Colon (tissue), 2 donors: ENCODE measurements at regions not wholly inside any gene's neighbourhood (a gene's known extent, or its start where the extent isn't known, plus 50 kb on each side); places are given as distances from the start of the nearest gene placed in this dataset.

Experiments
- FAIRE-seq: peaks from 2 replicates; lab custom pipeline; 2012; peaks lifted over from hg19 to GRCh38; lab: Jason Lieb, UNC
- donor health status: control.
- donor health status: control.

DNA sequence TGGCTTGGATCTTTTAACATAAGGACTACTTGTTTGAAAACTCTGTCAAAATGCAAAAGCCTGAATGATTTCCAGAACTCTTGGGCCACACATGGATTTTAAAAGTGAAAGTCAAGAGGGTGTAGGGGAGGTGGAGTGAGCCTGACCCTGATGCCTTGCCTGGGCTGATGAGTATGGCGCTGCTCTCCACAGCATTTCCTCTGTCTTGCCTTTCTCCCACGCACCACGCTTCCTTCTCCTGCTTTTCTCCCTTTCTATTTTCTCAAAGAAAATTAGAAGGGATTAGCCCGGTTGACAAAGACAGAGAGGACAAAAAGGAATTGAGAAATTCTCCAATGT lies 207.0 kb upstream of the CCDC68 start:
- FAIRE-seq, result no peak

DNA sequence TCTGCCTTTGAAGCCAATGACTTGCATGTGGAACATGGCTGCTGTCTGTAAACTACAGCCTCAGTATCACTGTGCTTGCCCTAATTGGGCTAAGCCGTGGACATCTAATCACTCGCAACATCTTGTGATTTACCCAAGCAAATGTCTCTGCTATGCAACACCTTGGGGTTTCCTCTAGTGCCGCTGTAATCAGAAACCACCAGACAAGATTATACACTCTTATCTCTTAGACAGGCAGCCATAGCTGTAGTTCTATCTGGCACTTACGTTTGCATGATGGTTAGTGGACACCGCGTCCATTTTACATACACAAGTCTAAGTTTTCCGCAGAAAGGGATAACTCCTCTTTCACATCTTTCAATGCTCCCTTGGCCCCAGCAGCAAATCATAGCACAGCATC lies 204.3 kb upstream of the CCDC68 start:
- no peak for FAIRE-seq

DNA sequence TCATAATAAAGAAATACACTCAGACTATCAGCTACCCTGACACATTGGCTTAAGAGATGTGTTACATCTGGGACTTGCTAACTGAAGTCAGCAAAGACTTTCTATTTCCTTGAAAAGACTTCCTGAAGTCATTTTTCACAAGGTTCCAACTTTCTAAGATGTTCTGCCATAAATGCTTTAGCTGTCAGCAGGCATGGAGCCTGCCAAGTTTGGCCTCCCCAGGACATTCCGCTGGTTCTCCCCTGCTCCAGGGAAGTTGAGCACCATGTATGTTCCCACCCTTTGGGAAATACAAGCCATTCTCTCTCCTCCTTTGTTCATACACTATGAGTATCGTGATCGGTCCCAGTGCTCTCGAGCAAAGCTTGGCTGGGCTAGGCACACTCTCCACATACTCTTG lies 202.7 kb upstream of the CCDC68 start:
- FAIRE-seq, result no peak

DNA sequence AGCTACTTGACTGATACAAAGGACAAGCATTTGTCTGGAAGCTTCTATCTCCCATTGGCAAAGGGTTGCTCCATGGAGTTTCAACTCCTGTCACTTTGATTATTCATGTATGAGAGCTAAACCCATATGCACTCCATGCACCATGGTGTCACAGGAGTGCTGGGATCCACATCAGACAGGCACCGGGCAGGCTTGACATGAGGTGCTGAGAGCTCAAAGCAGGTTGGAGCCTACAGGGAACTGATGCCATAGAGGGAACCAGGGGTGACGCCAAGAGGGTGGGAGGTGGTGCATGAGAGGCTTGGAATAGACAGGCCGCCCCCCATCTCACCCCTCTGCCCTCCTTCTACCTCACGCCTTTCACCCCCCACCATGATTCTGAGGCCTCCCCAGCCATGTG lies 199.8 kb upstream of the CCDC68 start:
- no peak for FAIRE-seq

DNA sequence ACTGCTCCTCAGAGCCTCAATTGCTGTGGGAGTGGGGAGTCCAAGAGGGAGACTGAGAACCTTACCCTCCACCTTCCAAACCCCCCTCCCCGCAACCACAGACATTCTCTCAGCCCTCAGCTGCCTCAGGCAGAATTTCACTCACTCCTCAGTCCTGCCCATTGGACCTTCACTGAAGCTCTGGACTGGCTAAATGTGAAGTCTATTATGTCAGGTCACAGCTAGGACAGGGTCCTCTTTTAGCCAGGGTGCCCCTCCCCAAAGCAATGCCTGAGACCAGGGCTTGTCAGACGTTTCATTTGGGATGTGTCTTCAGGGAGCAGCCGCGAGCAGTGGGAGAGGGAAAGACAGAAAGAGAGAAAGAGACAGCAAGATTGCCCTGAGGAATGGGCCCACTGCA lies 199.3 kb upstream of the CCDC68 start:
- FAIRE-seq, result no peak

DNA sequence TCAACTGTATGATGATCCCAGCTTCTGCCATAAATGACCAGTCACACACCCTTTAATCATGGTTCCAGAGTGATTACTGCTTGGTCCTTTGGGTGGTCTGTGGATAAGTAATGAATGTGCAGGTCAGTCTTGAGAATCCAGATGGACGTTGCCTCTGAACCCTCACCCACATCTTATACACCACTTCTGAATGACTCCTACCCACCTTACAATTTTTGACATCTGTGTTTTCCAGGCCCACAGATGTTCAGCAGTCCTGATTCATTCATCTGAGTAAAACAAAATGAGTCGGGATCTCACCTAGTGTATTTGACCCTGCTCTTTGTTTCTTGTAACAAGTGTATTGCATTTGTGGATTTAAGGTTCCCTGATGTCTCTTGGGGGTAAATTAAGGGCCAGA lies 194.1 kb upstream of the CCDC68 start:
- FAIRE-seq, result no peak

DNA sequence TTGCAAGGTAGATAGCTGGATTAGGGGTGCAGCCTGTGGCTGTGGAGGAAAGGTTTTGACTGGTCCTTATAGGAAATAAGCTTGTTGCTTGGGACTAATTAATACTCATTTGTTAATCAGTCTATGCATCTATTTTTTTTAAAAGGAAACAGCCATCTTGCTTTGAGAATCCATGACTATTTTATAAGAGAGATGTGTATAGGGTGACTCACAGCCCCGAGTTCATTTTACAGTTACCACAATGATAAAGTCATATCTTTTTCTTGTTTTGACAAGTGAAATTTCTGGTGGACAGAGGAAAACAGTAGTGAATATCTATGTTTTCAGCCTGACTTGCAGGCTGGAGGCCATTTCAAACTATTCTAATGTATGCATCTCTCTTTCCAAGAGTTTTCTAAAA lies 193.5 kb upstream of the CCDC68 start:
- no peak for FAIRE-seq

DNA sequence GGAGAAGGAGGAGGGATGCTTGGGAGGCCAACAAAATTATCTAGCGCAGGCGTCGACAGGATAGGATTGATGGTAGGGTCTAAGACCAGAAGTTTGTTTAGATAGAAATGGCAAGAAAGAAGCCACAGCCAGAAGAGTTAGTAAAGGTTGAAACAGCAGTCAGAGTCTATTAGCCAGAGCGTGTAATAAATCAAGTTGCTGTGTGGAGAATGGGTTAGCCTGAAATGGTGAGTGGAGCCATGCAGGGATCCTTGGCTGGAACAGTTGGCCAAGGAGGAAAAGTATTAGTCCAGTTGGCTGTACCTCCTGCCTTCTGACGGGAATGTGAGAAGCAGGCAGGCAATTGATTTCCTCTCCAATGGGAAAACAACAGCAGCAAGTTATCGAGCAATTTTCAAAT lies 190.7 kb upstream of the CCDC68 start:
- no peak for FAIRE-seq

DNA sequence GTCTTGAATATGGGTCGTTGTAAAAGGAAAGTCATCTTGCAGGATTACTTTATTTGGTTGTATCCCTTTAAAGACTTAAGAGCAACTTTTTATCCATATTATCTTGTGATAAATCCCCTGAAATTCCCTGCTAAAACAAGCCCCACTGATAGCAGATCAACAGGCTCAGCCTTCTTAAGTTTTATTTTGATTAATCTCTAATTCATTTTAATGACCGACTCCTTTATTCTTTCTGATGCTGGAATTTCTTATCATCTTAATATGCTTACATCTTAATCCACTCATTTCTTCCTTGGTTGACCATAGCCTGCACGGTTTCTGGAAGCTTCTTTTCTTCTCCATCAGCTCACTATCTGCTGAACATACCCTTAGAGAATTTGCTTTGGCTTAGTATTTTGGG lies 188.5 kb upstream of the CCDC68 start:
- no peak for FAIRE-seq

DNA sequence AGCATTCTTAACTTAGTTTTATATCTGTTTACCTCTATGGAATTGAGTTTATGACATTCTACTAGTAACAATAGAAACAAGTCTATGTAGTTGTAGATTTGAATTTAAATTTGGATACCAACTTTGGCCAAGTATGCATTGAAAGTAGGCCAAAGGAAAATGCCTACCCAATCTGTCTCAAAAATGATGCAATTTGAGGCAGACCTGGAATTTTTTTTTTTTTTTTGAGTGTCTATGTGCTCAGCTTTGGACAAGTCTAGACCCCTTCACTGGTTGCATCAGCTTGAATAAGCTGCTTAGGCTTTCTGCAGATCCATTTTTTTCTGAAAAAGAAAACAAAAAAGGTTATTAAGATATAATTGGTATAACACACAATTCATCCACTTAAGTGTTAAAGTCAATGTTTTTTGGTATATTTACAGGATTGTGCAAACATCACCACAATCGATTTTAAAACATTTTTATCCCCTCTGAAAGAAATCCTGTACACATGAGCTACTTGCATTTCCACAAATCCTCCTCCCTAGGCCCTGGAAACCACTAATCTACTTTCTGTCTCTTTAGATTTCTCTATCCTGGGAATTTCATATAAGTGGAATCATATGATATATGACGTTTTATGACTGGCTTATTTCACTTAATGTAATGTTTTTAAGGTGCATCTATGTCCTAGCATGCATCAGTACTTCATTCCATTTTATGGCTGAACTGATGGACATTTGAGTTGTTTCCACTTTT lies 185.1 kb upstream of the CCDC68 start:
- no peak for FAIRE-seq

DNA sequence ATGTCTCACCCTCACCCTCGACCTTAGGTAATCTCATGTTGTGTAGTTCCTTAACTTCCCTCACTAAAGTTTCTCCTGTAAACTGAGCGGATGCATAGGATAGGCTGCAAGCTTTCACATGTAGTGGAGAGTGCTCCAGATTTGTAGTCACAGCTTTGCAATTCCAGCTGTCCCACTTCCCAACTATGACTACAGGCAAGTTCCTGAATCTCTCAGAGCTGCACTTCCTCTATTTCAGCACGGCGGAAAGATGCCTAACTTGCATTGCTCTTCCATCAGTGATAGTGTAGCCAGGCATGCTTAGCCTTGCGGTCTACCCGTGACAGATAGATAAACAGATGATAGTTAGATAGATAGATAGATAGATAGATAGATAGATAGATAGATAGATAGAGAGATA lies 183.1 kb upstream of the CCDC68 start:
- FAIRE-seq, result no peak

DNA sequence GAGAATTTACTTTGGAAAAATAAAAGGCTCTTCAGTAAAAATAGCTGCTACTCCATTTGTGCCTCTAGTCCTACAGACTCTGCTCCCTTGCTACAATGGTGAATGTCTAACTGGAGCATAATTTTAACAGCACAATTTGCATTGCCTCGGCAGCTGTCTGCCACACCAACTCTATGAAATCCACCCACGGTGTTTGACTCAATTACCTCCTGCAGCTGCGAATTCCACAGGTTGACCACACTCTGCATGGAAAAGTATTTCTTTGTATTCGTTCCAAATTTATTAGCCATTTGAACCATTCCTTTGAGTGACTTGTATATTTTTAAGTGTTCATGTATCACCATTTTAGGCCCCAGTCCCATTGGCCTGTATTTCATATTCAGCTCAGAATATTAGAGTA lies 182.1 kb upstream of the CCDC68 start:
- no peak for FAIRE-seq

DNA sequence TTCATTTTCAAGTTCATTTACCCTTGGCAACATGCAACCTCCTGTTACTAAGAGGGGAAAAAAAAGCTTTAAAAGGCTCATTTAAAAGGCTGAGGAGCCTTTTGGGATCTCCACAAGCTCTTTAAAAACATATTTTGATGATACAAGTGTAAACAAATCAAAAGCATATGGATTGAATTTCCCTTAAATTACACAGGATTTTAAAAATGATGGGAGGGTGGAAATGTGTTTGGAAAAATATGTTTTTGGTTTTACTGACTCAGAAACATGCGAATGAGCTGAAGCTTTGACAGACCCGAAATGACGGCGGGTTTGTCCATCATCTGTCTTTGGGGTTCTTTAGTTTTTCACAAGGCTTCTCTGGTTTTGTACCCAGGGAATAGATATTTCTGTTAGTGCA lies 180.6 kb upstream of the CCDC68 start:
- FAIRE-seq, result no peak

DNA sequence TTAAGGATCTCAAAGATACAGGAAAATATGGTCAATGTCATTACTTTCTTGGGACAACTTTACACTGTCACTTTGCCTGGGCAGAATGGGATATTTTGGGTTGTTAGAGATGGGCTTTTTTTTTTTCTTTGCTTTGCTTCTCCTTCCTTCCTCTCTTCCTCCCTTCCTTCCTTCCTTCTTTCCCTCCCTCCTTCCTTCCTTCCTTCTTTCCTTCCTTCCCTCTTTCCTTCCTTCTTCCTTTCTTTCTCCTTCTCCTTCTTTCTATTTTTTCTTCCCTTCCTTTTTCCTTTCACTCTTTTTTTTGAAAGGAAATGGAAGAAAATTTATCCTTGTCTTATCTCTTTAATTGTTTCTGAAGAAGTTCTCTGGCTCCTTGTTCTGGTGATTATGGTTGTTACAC lies 180.0 kb upstream of the CCDC68 start:
- no peak for FAIRE-seq

DNA sequence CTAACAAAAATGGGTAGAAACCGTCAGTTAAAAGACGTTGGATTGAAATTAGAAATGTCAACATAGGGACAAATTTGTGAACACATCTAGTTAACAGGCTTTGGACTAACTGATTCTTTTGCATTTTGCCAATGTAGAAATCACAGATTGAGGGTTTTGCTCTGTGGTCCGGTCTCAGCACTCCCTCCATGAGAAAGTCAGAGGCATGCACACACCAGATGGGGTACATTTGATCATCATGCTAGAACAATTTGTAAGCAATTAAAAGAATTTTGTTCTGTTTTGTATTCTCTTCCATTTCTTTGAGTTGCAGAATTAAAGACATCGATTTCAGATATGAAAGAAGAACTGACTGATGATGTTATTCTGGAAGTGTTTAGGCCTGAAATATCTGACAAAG lies 179.1 kb upstream of the CCDC68 start:
- no peak for FAIRE-seq

DNA sequence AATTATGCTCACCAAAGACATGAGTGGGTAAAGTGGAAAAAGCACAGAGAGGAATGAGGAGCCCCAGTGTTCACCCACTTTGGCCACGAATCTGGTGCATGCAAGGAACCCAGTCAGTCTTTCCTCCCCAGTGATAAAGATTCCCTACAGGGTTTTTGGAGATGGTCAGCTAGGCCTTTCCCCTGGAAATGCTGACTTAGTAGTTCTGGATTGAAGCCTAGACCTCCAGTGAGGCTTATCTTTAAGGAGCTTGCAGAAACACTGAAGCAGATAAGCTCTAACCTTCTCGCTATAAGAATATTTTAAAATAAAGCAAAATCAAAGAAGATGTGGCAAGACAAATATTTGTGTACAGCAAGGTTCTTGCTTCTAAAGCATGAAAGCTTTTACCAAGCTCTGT lies 178.3 kb upstream of the CCDC68 start:
- FAIRE-seq, result no peak

DNA sequence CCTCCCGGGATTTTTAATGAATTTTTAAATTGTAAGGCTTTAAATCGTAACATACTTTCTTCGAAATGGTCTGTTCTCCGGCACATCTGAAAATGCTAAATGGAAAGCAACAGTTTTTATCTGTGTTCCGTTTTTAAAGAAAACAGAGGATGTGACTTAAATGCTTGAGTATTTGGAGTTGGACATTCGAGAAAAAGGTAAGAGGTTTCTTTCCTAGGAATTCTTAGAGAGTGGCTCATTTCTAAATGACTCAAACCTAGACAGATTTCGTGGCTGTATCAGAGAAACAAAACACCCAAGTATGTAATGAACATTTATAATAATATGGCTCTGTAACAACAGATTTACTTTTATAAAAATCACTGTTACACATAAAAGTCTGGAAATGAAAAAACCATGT lies 177.6 kb upstream of the CCDC68 start:
- FAIRE-seq, result no peak

DNA sequence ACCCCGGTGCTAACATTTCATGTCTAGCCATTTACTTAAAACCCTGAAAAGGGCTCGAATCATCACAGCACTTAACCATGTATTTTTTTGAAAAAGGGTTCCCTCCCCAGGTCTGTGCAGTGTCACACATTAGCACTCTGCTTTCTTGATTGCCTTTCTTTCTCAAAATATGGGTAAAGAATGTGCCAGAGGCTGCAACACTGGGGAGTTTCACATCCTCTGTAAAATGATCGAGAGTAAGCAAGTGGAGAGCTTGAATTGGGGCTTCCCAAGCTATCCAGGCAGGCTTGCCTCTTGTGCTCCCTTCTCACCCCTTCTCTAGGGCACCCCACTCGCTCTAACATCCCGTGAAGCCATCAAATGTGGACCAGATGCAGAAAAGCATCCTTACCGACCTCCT lies 177.0 kb upstream of the CCDC68 start:
- no peak for FAIRE-seq

DNA sequence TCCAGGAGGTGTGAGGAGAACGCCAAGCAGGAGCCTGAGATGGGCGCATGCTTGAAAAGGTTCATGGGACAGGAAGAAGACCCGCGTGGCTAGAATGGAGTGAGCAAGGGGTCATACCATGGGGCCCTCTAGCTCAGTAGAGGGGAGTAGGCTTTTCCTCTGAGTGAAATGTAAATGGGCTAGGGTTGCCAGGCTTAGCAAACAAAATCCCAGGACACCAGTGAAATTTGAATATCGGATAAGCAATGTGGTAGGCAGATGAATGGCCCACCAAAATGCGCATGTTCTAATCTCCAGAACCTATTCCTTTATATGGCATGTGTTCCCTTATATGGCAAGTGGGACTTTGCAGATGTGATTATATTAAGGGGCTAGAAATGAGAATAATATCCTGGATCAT lies 174.1 kb upstream of the CCDC68 start:
- no peak for FAIRE-seq

DNA sequence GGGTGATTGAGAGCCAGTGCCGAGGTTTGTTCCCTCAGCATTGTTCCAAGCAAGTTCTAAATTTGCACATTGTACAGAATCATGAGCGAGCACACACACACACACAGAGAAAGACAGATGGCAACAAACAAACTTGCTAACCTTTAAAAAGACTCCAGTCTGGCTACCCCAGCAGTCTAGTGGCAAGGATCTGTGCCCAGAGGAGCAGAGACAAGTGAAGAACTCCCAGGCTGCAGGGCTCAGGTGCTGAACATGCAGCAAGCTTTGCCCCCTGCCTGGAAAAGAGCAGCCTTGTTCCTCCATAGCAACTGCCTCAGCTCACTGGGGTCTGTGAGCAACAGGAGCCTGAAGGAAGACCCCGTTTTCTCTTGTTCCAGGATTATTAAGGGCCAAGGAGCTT lies 169.2 kb upstream of the CCDC68 start:
- FAIRE-seq, result no peak

DNA sequence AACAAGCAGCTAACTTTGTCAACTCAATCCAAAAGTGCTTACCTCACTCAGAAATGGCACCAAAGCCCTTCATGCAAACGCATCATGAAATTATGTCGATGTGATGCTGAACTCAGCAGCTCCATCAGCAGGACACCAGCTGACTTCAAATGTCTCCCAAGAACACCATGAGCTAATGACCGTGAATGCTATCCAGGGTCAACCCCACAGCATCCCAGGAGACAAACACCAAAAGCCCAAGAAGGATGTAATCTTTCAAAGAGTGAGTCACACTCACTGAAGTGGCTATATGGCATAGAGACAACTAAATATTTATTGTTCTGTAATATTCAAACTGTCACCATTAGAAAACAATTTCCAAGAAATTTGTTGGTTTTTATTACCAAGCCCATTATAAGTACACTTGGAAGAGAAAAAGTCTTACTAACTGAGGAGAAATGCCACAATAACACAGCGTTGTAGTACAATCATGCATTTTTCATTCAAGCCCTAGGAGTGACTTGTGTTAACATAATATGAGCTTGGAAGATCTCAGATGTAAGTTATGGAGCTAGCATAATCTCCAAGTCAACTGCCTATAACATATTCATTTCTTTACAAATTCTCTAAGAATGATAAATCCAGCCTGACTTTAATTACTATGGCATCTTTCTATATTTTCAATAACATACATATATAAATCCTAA lies 165.0 kb upstream of the CCDC68 start:
- FAIRE-seq, result no peak

DNA sequence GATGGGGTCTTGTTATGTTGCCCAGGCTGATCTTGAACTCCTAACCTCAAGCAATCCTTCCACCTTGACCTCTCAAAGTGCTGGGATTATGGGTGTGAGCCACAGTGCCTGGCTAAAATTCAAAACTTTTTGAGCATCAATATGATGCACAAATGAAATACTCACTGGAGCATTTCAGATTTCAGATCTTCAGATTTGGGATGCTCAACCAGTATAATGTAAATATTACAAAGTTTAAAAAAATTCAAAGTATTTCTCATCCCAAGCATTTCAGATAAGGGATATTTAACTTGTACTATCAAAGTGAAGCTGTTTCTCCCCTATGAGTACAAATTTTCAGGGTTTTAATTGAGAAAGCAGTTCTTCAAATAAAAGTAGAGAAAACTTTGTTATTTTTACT lies 164.1 kb upstream of the CCDC68 start:
- FAIRE-seq, result no peak

DNA sequence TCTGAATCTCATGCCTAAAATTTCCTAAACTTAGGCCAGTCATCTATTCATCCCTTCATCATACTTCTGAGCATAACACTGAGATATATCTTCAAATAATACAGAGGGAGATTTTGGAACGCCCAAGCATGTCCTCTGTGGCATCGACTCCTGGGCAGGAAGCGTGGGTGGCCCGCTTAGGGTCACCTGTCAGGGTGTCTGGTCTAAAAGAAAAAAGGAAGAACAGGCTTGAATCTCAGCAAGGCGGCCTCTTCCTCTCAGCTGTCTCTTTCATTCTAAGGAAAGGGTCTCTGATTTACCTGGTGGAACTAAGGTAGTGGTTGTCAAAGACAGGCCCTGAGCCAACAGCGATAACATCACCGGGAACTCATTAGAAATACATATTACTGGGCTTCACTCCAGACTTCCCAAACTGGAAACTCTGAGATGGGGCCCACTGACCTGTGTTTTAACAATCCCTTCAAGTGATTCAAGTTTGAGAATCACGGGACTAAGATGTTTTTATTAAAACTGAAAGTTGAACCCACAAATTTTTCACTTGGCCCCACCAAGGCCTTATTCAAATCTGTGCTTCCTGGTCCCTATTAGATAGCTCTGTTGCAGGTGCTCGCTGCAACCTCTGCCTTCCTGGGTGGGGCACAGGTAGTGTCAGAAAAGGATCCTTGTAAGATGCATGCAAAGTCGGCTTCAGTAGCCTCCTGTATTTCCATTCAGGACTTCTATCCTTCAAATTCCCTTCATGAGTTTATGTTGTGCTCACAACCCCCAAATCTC lies 162.3 kb upstream of the CCDC68 start:
- FAIRE-seq, result no peak

DNA sequence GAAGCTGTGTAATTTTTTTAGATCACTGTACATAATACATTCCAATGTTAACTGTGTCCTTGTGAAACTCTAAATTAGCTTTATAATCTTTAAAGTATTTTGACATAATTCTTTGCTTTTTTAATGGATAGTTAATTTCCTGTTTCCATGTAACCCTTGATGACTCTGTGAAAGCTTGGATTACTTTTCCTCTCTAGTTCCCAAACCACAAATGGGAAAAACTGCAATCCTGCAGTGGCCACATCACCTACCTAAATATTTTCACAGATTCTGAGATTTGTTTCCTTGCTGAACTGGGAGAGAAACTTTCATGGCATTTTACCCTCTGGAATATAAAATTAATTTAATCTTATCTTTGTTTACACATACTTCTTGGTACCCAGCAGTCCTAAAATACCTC lies 161.6 kb upstream of the CCDC68 start:
- FAIRE-seq, result no peak
